ENCODE measurements at regions not wholly inside any gene's neighbourhood (a gene's known extent, or its start where the extent isn't known, plus 50 kb on each side); places are given as distances from the start of the nearest gene placed in this dataset.
A peak's percentile ranks its signal among the peaks of the same experiment; 100 is the strongest.

- ATAC-seq (no peak), DNase-seq (peak in 2 of 5 donors; percentile 13 to 24)
- H3K4me1 ChIP-seq = no peaks in the 10 kb centered on the region
- no peak overlapping the region for H3K27ac ChIP-seq
- TF ChIP-seq CTCF (IDR thresholded peaks at IDR 0.05) (no peak), POLR2A (IDR thresholded peaks at IDR 0.05) (no peak)
- intact Hi-C loops (cut with DNase I) = no loop called here
- H3K27me3 ChIP-seq = peaks cover 0 to 8% (median 0%) of the 10 kb centered on the region in 9 donors
- H3K4me3 ChIP-seq = no peak overlapping the region
- H3K9me3 ChIP-seq = peaks cover 0 to 9% (median 0%) of the 10 kb centered on the region in 12 donors
- no peaks in the 10 kb centered on the region for H3K36me3 ChIP-seq
- 57 to 81% (median 79%) methylated on average over 6 to 12 of the region's 12 CpGs for WGBS, 4 donors
Measured at GRCh38 chr7:157485361-157485831, 148.6 kb downstream of the DNAJB6 start.

GRCh38 chr7:157486007-157486755 lies 149.4 kb downstream of the DNAJB6 start:
- Histone ChIP-seq H3K4me3 (no peak overlapping the region), H3K27ac (no peak overlapping the region), H3K27me3 (peaks cover 0 to 4% (median 0%) of the 10 kb centered on the region in 9 donors), H3K9me3 (peaks cover 0 to 15% (median under 1%) of the 10 kb centered on the region in 12 donors), H3K36me3 (no peaks in the 10 kb centered on the region), H3K4me1 (no peaks in the 10 kb centered on the region)
- 63 to 73% (median 71%) methylated on average over 11 of the region's 11 CpGs for WGBS, 4 donors
- DNase-seq (peak in 2 of 5 donors; percentile 9 to 16), ATAC-seq (no peak)
- intact Hi-C loops (cut with DNase I) = no loop called here
- TF ChIP-seq CTCF (IDR thresholded peaks at IDR 0.05) = no peak
- TF ChIP-seq POLR2A (IDR thresholded peaks at IDR 0.05) = no peak

GRCh38 chr7:157487046-157487770 lies 150.4 kb downstream of the DNAJB6 start:
- H3K9me3 ChIP-seq = peaks cover 0 to 21% (median 2%) of the 10 kb centered on the region in 12 donors
- DNase-seq (peak in 2 of 5 donors; percentile 8 to 51), ATAC-seq (no peak)
- H3K36me3 ChIP-seq = no peaks in the 10 kb centered on the region
- no peak overlapping the region for H3K27ac ChIP-seq
- H3K4me3 ChIP-seq = no peak overlapping the region
- peaks cover 0 to 4% (median 0%) of the 10 kb centered on the region in 9 donors for H3K27me3 ChIP-seq
- H3K4me1 ChIP-seq = no peaks in the 10 kb centered on the region
- intact Hi-C loops (cut with DNase I) = no loop called here
- no peak for TF ChIP-seq POLR2A (IDR thresholded peaks at IDR 0.05)
- 85 to 88% (median 86%) methylated on average over 24 of the region's 24 CpGs for WGBS, 4 donors

GRCh38 chr7:157488281-157488680 lies 151.5 kb downstream of the DNAJB6 start:
- H3K36me3 ChIP-seq = no peaks in the 10 kb centered on the region
- DNase-seq = peak in 2 of 5 donors; percentile 7 to 20
- H3K4me3 ChIP-seq = no peak overlapping the region
- 89 to 90% (median 90%) methylated on average over 24 of the region's 24 CpGs for WGBS, 4 donors
- peaks cover 0 to 4% (median 0%) of the 10 kb centered on the region in 9 donors for H3K27me3 ChIP-seq
- no peaks in the 10 kb centered on the region for H3K4me1 ChIP-seq
- intact Hi-C loops (cut with DNase I) = no loop called here
- no peak for TF ChIP-seq POLR2A (IDR thresholded peaks at IDR 0.05)
- no peak for TF ChIP-seq CTCF (IDR thresholded peaks at IDR 0.05)
- peaks cover 0 to 21% (median 2%) of the 10 kb centered on the region in 12 donors for H3K9me3 ChIP-seq
- no peak overlapping the region for H3K27ac ChIP-seq
- ATAC-seq = no peak

Data from heart left ventricle (tissue), 16 donors.